GM12874 (cell line): ENCODE measurements at regions not wholly inside any gene's neighbourhood (a gene's known extent, or its start where the extent isn't known, plus 50 kb on each side); places are given as distances from the start of the nearest gene placed in this dataset.

Experiments used
- TF ChIP-seq, protein P1 (sequence below): IDR thresholded peaks from 2 replicates; pipeline ENCODE4 v1.5.1; 2011; ENCODE audit warnings: low read depth, mild to moderate bottlenecking, control low read depth, low read length, moderate library complexity; ENCODE audit not compliant: insufficient read depth

DNA sequence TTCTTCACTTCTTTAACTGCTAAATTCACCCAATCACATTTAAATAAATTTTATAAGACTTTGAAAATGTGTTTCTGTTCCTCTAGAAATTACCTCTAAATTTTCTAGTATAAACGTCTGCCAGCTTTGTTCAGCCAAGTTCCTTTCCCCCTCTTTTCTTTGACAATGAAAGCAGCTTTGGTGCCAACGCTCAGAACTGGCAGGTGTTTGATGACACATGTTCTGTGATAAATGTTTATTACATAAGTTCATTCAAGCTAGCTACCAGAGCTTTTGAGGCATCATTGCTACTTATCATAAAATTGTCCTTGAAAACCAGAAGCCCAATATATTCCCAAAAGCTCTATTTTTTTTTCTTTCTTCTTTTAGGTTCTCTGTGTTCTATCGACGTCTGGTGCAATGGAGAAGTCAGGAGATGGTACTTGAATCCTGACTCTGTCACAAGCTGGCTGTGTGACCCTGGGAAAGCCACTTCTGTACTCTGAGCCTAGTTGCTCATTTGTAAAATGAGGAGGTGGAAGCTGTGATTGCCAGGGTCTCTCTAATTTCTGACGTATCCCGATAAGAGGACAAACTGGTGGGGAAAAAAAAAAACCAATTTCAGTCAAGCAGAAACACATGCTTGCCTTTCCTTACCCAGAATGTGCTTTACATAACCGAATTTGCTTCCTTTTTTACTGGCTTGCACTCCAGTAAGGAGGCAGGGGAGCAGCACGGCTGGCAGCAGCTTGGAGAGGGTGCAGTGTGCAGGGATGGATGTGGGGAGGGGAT is 187.1 kb upstream of the LPP start:
- TF ChIP-seq, protein P1, sequence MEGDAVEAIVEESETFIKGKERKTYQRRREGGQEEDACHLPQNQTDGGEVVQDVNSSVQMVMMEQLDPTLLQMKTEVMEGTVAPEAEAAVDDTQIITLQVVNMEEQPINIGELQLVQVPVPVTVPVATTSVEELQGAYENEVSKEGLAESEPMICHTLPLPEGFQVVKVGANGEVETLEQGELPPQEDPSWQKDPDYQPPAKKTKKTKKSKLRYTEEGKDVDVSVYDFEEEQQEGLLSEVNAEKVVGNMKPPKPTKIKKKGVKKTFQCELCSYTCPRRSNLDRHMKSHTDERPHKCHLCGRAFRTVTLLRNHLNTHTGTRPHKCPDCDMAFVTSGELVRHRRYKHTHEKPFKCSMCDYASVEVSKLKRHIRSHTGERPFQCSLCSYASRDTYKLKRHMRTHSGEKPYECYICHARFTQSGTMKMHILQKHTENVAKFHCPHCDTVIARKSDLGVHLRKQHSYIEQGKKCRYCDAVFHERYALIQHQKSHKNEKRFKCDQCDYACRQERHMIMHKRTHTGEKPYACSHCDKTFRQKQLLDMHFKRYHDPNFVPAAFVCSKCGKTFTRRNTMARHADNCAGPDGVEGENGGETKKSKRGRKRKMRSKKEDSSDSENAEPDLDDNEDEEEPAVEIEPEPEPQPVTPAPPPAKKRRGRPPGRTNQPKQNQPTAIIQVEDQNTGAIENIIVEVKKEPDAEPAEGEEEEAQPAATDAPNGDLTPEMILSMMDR, result no peak

- TF ChIP-seq, protein P1, result no peak
Observed at GRCh38 chr3:187967993-187968392, 186.0 kb upstream of the LPP start.

DNA sequence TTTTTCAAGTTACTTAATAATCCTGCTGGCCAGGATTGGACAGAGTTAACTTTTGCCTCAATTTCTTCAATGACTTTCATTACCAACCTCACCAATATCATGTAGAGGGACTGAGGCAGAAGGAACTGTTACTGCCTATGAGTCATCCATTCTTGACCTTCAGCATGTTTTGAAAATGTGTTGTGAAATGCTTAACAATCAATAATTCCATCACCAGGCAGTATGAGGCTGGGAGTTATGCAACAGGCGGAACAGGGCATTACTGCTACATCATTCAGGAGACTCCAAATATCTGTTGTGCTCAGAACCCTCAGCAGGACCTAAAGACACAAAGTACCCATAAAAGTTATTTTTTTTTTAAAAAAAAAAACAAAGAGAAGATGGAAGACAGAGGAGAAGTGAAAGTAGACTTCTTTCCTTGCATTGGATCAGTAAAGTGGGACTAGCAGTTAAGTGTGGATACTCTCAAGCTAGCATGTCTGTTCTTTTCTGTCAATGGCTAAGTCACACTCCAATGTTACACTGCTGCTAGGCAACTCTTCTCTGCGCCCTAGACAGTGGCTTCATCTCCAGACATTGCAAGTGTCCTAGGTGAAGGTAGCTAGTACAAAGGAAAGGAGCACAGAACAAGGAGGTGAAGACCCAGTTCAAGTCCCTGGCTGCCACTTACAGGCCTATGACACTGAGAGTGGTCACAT is 184.9 kb upstream of the LPP start:
- TF ChIP-seq, protein P1, result no peak

DNA sequence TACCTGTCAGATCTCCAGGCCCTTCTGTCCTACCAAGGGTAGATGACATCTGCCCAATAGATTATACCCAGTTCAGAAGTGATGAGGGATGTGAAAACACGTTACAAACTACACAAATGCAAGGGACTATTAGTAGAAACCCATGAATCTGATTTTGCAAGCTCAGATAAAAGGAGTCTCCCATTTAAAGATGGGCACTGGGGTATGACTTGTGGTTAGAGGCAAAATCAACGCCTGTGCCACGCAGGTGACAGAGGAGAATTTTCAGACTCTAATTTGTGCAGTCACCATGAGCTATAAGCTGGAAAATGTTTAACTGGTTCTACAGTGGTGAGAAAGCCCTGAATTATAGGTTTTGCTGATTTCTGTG is 184.4 kb upstream of the LPP start:
- TF ChIP-seq, protein P1, result no peak

DNA sequence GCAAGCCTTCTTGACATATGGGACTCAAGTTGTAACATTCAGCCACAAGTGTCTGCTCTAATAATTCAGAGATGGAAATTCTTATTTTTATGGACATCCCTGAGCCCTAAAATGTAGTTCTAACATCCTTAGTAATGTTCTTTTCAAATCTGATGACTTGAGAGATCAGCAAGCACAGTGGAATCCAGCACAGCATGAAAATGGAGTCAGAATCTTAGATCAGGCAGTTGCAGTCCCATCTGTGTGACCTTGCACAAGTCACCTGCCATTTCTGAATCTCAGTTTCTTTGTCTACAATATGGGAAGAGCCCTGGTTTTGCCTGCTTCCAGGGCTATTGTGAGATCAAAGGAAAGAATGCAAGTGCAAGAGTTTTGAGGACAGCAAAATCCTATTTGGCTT is 183.9 kb upstream of the LPP start:
- TF ChIP-seq, protein P1, result no peak

GRCh38 chr3:187971629-187972028 is 182.3 kb upstream of the LPP start:
- TF ChIP-seq, protein P1, result no peak

DNA sequence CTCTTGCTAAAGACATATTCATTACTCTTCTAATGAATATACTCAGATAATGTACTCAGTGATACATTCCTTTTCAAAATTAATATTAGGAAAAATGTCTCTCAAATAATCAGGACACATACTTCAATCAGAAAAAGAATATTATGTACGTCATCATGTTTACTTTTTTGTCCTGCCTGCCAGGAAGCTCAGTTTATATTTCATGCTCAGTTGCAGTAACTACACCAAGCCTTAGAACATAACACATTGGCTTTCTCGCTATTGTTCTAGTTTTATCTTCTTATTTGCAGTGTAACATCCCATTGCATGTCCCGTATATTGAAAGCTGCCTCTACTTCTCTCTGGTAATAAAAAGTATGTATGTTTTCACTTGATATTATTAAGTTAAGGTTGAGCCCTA is 181.5 kb upstream of the LPP start:
- TF ChIP-seq, protein P1, result no peak
